ENCODE measurements at regions not wholly inside any gene's neighbourhood (a gene's known extent, or its start where the extent isn't known, plus 50 kb on each side); places are given as distances from the start of the nearest gene placed in this dataset.

DNA sequence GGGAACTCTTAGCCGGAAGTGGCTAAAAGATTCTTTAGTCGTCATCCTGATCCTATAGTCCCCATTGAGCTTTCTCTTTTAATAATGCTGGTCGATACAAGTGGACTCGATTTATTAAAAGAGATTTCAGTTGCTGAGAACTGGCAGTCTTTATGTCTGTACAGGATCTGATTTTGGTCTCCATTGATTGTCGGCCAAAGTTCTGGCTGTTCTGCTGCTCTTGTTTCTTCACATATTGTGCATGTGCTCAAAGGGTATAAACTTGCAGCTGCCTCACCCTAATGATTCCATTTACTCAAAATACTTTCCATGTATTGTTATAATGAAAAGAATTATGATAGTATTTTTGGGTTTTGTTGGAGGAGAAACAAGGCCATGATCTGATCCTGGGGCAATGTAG lies 100.7 kb upstream of the CTTNBP2 start:
- Histone ChIP-seq H3K9me3 (ENCODE audit: control insufficient read depth in 4 of 4, low read length in 3 of 4) (no peaks in the 10 kb centered on the region), H3K9ac (ENCODE audit: low read depth in 1 of 2, low read length in 2 of 2) (no peak overlapping the region), H3K36me3 (ENCODE audit: control insufficient read depth in 4 of 4, insufficient read depth in 3 of 4, low read depth in 1 of 4, low read length in 3 of 4) (no peaks in the 10 kb centered on the region), H3K27me3 (ENCODE audit: control insufficient read depth in 4 of 4, insufficient read depth in 4 of 4, low read length in 3 of 4) (peaks cover 0 to 2% (median 0%) of the 10 kb centered on the region in 4 donors), H3K27ac (ENCODE audit: low read depth in 1 of 2, low read length in 2 of 2) (no peak overlapping the region), H3K4me3 (ENCODE audit: low read depth in 1 of 3, low read length in 3 of 3) (no peak overlapping the region), H3K4me1 (ENCODE audit: control insufficient read depth in 4 of 4, insufficient read depth in 4 of 4, low read length in 3 of 4) (no peaks in the 10 kb centered on the region)
- no peak for DNase-seq (ENCODE audit: low spot score)
- WGBS, result 96% methylated on average over 5 of the region's 5 CpGs
- TF ChIP-seq, protein P1, sequence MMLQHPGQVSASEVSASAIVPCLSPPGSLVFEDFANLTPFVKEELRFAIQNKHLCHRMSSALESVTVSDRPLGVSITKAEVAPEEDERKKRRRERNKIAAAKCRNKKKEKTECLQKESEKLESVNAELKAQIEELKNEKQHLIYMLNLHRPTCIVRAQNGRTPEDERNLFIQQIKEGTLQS (IDR thresholded peaks at IDR 0.05), result no peak
- TF ChIP-seq FOXA2 (IDR thresholded peaks at IDR 0.05) (no peak), FOXA1 (IDR thresholded peaks at IDR 0.05) (no peak), RXRA (IDR thresholded peaks at IDR 0.05) (no peak), GABPA (IDR thresholded peaks at IDR 0.05 in 1 of 2, conservative IDR thresholded peaks at IDR 0.05 in 1 of 2) (no peak), EGR1 (IDR thresholded peaks at IDR 0.05; ENCODE audit: low read depth in 2 of 2) (no peak), HNF4G (IDR thresholded peaks at IDR 0.05) (no peak), HNF4A (conservative IDR thresholded peaks at IDR 0.05) (no peak), YY1 (IDR thresholded peaks at IDR 0.05) (no peak), JUND (IDR thresholded peaks at IDR 0.05) (no peak), NR2F2 (IDR thresholded peaks at IDR 0.05) (no peak), SP1 (IDR thresholded peaks at IDR 0.05) (no peak), TAF1 (conservative IDR thresholded peaks at IDR 0.05) (no peak), RAD21 (IDR thresholded peaks at IDR 0.05) (no peak)
- TF ChIP-seq, protein P2, sequence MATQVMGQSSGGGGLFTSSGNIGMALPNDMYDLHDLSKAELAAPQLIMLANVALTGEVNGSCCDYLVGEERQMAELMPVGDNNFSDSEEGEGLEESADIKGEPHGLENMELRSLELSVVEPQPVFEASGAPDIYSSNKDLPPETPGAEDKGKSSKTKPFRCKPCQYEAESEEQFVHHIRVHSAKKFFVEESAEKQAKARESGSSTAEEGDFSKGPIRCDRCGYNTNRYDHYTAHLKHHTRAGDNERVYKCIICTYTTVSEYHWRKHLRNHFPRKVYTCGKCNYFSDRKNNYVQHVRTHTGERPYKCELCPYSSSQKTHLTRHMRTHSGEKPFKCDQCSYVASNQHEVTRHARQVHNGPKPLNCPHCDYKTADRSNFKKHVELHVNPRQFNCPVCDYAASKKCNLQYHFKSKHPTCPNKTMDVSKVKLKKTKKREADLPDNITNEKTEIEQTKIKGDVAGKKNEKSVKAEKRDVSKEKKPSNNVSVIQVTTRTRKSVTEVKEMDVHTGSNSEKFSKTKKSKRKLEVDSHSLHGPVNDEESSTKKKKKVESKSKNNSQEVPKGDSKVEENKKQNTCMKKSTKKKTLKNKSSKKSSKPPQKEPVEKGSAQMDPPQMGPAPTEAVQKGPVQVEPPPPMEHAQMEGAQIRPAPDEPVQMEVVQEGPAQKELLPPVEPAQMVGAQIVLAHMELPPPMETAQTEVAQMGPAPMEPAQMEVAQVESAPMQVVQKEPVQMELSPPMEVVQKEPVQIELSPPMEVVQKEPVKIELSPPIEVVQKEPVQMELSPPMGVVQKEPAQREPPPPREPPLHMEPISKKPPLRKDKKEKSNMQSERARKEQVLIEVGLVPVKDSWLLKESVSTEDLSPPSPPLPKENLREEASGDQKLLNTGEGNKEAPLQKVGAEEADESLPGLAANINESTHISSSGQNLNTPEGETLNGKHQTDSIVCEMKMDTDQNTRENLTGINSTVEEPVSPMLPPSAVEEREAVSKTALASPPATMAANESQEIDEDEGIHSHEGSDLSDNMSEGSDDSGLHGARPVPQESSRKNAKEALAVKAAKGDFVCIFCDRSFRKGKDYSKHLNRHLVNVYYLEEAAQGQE (IDR thresholded peaks at IDR 0.05), result no peak
- TF ChIP-seq, protein P3, sequence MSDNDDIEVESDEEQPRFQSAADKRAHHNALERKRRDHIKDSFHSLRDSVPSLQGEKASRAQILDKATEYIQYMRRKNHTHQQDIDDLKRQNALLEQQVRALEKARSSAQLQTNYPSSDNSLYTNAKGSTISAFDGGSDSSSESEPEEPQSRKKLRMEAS (IDR thresholded peaks at IDR 0.05), result no peak
- TF ChIP-seq, protein P4, sequence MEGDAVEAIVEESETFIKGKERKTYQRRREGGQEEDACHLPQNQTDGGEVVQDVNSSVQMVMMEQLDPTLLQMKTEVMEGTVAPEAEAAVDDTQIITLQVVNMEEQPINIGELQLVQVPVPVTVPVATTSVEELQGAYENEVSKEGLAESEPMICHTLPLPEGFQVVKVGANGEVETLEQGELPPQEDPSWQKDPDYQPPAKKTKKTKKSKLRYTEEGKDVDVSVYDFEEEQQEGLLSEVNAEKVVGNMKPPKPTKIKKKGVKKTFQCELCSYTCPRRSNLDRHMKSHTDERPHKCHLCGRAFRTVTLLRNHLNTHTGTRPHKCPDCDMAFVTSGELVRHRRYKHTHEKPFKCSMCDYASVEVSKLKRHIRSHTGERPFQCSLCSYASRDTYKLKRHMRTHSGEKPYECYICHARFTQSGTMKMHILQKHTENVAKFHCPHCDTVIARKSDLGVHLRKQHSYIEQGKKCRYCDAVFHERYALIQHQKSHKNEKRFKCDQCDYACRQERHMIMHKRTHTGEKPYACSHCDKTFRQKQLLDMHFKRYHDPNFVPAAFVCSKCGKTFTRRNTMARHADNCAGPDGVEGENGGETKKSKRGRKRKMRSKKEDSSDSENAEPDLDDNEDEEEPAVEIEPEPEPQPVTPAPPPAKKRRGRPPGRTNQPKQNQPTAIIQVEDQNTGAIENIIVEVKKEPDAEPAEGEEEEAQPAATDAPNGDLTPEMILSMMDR (IDR thresholded peaks at IDR 0.05; ENCODE audit: low read depth, low read length, missing input control), result no peak
- TF ChIP-seq, protein P5, sequence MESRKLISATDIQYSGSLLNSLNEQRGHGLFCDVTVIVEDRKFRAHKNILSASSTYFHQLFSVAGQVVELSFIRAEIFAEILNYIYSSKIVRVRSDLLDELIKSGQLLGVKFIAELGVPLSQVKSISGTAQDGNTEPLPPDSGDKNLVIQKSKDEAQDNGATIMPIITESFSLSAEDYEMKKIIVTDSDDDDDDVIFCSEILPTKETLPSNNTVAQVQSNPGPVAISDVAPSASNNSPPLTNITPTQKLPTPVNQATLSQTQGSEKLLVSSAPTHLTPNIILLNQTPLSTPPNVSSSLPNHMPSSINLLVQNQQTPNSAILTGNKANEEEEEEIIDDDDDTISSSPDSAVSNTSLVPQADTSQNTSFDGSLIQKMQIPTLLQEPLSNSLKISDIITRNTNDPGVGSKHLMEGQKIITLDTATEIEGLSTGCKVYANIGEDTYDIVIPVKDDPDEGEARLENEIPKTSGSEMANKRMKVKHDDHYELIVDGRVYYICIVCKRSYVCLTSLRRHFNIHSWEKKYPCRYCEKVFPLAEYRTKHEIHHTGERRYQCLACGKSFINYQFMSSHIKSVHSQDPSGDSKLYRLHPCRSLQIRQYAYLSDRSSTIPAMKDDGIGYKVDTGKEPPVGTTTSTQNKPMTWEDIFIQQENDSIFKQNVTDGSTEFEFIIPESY (IDR thresholded peaks at IDR 0.05), result no peak

Measured in liver (tissue), 8 donors.